H1 (cell line): ENCODE measurements at regions not wholly inside any gene's neighbourhood (a gene's known extent, or its start where the extent isn't known, plus 50 kb on each side); places are given as distances from the start of the nearest gene placed in this dataset.

Source experiments
- CTCF ChIA-PET: fragments of 300-600 bp; sonication (Branson Sonifier 250); formaldehyde crosslinking; loops from one replicate; lab custom pipeline; 2021; ENCODE audit not compliant: partially characterized antibody; lab: Charles Lee
- POLR2A ChIA-PET: fragments of 300-600 bp; sonication (Branson Sonifier 250); formaldehyde crosslinking; loops from one replicate; lab custom pipeline; 2021; ENCODE audit warnings: inconsistent platforms; ENCODE audit not compliant: partially characterized antibody; lab: Charles Lee
- DNase-seq, 2 experiments: peaks; one replicate each; pipeline versions ENCODE4 v3.0.0 to v3.0.0-alpha.2; 2010 to 2022; ENCODE audit warnings: low spot score in 2 of 2, low read depth in 1 of 2, mixed read lengths in 1 of 2
- FAIRE-seq: peaks from 2 replicates; lab custom pipeline; 2011; peaks lifted over from hg19 to GRCh38; lab: Jason Lieb, UNC
- H2AFZ ChIP-seq: 2 replicates; pipeline ENCODE4 v1.8.1; 2012; ENCODE audit warnings: low read length, inconsistent platforms
- H2AK5ac ChIP-seq: 2 replicates; pipeline ENCODE4 v1.6.1; 2013; ENCODE audit warnings: low read depth, low read length
- H2BK120ac ChIP-seq: replicated peaks from 2 replicates; pipeline ENCODE3; 2013; ENCODE audit warnings: low read depth, low read length, inconsistent platforms
- H2BK12ac ChIP-seq: 2 replicates; pipeline ENCODE4 v1.6.1; 2013; ENCODE audit warnings: low read depth, low read length
- H2BK15ac ChIP-seq: 2 replicates; pipeline ENCODE4 v1.6.1; 2013; ENCODE audit warnings: low read length
- H2BK20ac ChIP-seq: 2 replicates; pipeline ENCODE4 v1.6.1; 2013; ENCODE audit warnings: low read length
- H2BK5ac ChIP-seq: 2 replicates; pipeline ENCODE4 v1.6.1; 2013; ENCODE audit warnings: low read depth, low read length
- H3K14ac ChIP-seq: 2 replicates; pipeline ENCODE4 v1.6.1; 2013; ENCODE audit warnings: inconsistent platforms; ENCODE audit not compliant: insufficient read length
- H3K18ac ChIP-seq: 2 replicates; pipeline ENCODE4 v1.6.1; 2013; ENCODE audit warnings: low read length; ENCODE audit errors: extremely low read depth
- H3K23ac ChIP-seq: 2 replicates; pipeline ENCODE4 v1.6.1; 2013; ENCODE audit warnings: inconsistent platforms; ENCODE audit not compliant: insufficient read length
- H3K23me2 ChIP-seq: 2 replicates; pipeline ENCODE4 v1.6.1; 2013; ENCODE audit warnings: low read depth, low read length
- H3K27ac ChIP-seq: 2 replicates; pipeline ENCODE4 v1.6.1; 2011; ENCODE audit warnings: low read depth, low read length, inconsistent platforms
- H3K27me3 ChIP-seq, 4 experiments: replicated peaks in 1 of 4; 1 replicate in 1 of 4; 2 replicates in 3 of 4; pipeline versions ENCODE4 v1.6.1 to v1.8.1; 2011 to 2013; ENCODE audit warnings: low read length in 3 of 4, mild to moderate bottlenecking in 3 of 4, inconsistent platforms in 2 of 4, mixed read lengths in 2 of 4, moderate library complexity in 1 of 4; ENCODE audit not compliant: control insufficient read depth in 3 of 4, insufficient read depth in 3 of 4; ENCODE audit errors: extremely low read depth in 1 of 4
- H3K36me3 ChIP-seq, 4 experiments: 2 replicates each; pipeline versions ENCODE4 v1.6.1 to v1.8.1; 2011 to 2013; ENCODE audit warnings: mild to moderate bottlenecking in 4 of 4, low read length in 3 of 4, moderate library complexity in 2 of 4, control low read depth in 1 of 4, inconsistent platforms in 1 of 4; ENCODE audit not compliant: insufficient read depth in 4 of 4, control insufficient read depth in 2 of 4
- H3K4ac ChIP-seq: replicated peaks from 2 replicates; pipeline ENCODE3; 2013; ENCODE audit warnings: low read length, low read depth, mixed read lengths, inconsistent platforms; ENCODE audit not compliant: insufficient read length
- H3K4me1 ChIP-seq, 4 experiments: replicated peaks in 1 of 4; 1 replicate in 1 of 4; 2 replicates in 3 of 4; pipeline versions ENCODE4 v1.6.1 to v1.8.1; 2011 to 2013; ENCODE audit warnings: low read length in 3 of 4, inconsistent platforms in 2 of 4, mixed read lengths in 1 of 4; ENCODE audit not compliant: insufficient read depth in 4 of 4, control insufficient read depth in 3 of 4
- H3K4me2 ChIP-seq, 2 experiments: 2 replicates each; pipeline versions ENCODE4 v1.6.1 to v1.8.1; 2011 to 2013; ENCODE audit warnings: low read depth in 2 of 2, low read length in 2 of 2, control low read depth in 1 of 2, inconsistent platforms in 1 of 2, mild to moderate bottlenecking in 1 of 2; ENCODE audit not compliant: insufficient read depth in 1 of 2
- H3K4me3 ChIP-seq, 4 experiments: fragments of 200-600, 300-600 bp in 1 of 4; sonication (generic), shearing (Covaris generic), sonication (Bioruptor Twin) in 1 of 4; 2 replicates each; pipeline versions ENCODE4 v1.5.1 to v1.8.1; 2011 to 2016; ENCODE audit warnings: low read length in 4 of 4, low read depth in 3 of 4, control low read depth in 2 of 4, inconsistent platforms in 2 of 4, mild to moderate bottlenecking in 2 of 4, mixed read lengths in 1 of 4, moderate library complexity in 1 of 4; ENCODE audit not compliant: insufficient read depth in 2 of 4; ENCODE audit errors: extremely low read depth in 1 of 4
- H3K56ac ChIP-seq: replicated peaks from 2 replicates; pipeline ENCODE3; 2013; ENCODE audit warnings: low read depth, mild to moderate bottlenecking, mixed read lengths, low read length, inconsistent platforms; ENCODE audit not compliant: insufficient read length
- H3K79me1 ChIP-seq: 2 replicates; pipeline ENCODE4 v1.6.1; 2013; ENCODE audit warnings: low read depth, low read length, control low read depth
- H3K79me2 ChIP-seq, 2 experiments: 2 replicates each; pipeline versions ENCODE4 v1.6.1 to v1.8.1; 2012 to 2013; ENCODE audit warnings: low read length in 2 of 2, mild to moderate bottlenecking in 2 of 2, inconsistent platforms in 1 of 2; ENCODE audit not compliant: insufficient read depth in 2 of 2, control insufficient read depth in 1 of 2
- H3K9ac ChIP-seq, 4 experiments: replicated peaks in 1 of 4; 1 replicate in 1 of 4; 2 replicates in 3 of 4; pipeline versions ENCODE4 v1.6.1 to v1.8.1; 2011 to 2013; ENCODE audit warnings: low read depth in 3 of 4, low read length in 3 of 4, control low read depth in 2 of 4, mild to moderate bottlenecking in 2 of 4, moderate library complexity in 2 of 4, inconsistent platforms in 1 of 4; ENCODE audit errors: extremely low read depth in 1 of 4
- H3K9me3 ChIP-seq, 2 experiments: 2 replicates each; pipeline versions ENCODE4 v1.6.1 to v1.8.1; 2012 to 2013; ENCODE audit warnings: mild to moderate bottlenecking in 2 of 2, moderate library complexity in 2 of 2, control low read depth in 1 of 2, inconsistent platforms in 1 of 2, low read depth in 1 of 2, low read length in 1 of 2, mixed read lengths in 1 of 2; ENCODE audit not compliant: insufficient read depth in 2 of 2
- H4K20me1 ChIP-seq, 2 experiments: replicated peaks in 1 of 2; 2 replicates each; pipeline versions ENCODE3 to v1.8.1; 2011 to 2013; ENCODE audit warnings: inconsistent platforms in 2 of 2, low read length in 2 of 2, mild to moderate bottlenecking in 1 of 2; ENCODE audit not compliant: insufficient read depth in 2 of 2, control insufficient read depth in 1 of 2
- H4K5ac ChIP-seq: 2 replicates; pipeline ENCODE4 v1.6.1; 2013; ENCODE audit warnings: low read length, low read depth, mixed read lengths, inconsistent platforms; ENCODE audit not compliant: insufficient read length
- H4K8ac ChIP-seq: 2 replicates; pipeline ENCODE4 v1.8.0; 2013; ENCODE audit warnings: mild to moderate bottlenecking, moderate library complexity, low read length, inconsistent platforms; ENCODE audit not compliant: insufficient read depth; ENCODE audit errors: extremely low read depth
- H4K91ac ChIP-seq: replicated peaks from 2 replicates; pipeline ENCODE3; 2013; ENCODE audit warnings: low read length, mixed read lengths, inconsistent platforms; ENCODE audit not compliant: insufficient read length
- CBX8 ChIP-seq: fragments of 300-800, 300-1000 bp; sonication (generic); IDR thresholded peaks from 2 replicates; pipeline ENCODE4 v1.7.1; 2016; ENCODE audit warnings: low read depth, low read length, borderline replicate concordance
- RFX5 ChIP-seq: IDR thresholded peaks from 2 replicates; pipeline ENCODE4 v1.6.1; 2011; ENCODE audit warnings: low read depth, low read length, improper control_type of control experiment, borderline replicate concordance
- SP1 ChIP-seq: IDR thresholded peaks from 2 replicates; pipeline ENCODE4 v1.6.1; 2011; ENCODE audit warnings: low read depth, low read length
- YY1 ChIP-seq: IDR thresholded peaks from 2 replicates; pipeline ENCODE4 v1.6.1; 2011; ENCODE audit warnings: low read depth, mild to moderate bottlenecking, low read length
- WGBS, 2 experiments: shearing (Covaris generic) in 1 of 2; methylation state at CpG; one replicate each; pipeline versions ENCODE4 v1.1.6 to v1.1.7; 2013 to 2015; ENCODE audit warnings: low lambda C conversion rate in 2 of 2, mixed read lengths in 2 of 2, inconsistent platforms in 1 of 2, low coverage in 1 of 2, missing lambda C conversion rate in 1 of 2; ENCODE audit not compliant: insufficient replicate concordance in 2 of 2, insufficient coverage in 1 of 2, insufficient read length in 1 of 2; ENCODE audit errors: extremely low coverage in 1 of 2, missing lambda C conversion rate in 1 of 2; 5-methylcytosine and 5-hydroxymethylcytosine counted together

GRCh38 chr3:64437131-64437530, 211.9 kb upstream of the PRICKLE2 start:
- H3K4me1 ChIP-seq, result peaks cover 0 to 9% (median 7%) of the 10 kb centered on the region in 4 experiments; a peak in 6 of 7 replicates
- no peak overlapping the region for H2BK5ac ChIP-seq
- no peak overlapping the region for H2AK5ac ChIP-seq
- POLR2A ChIA-PET, result no interaction called here
- H3K4ac ChIP-seq, result no peak overlapping the region
- H3K9ac ChIP-seq, result no peak overlapping the region
- WGBS, 2 experiments, result 93% methylated on average over 5 of the region's 5 CpGs; no CpG with 5 or more reads in 1 of the 2 experiments
- H3K9me3 ChIP-seq, result peaks cover 3 to 7% of the 10 kb centered on the region in 2 experiments; a peak in 2 of 4 replicates
- H3K23ac ChIP-seq, result no peak overlapping the region
- H3K27me3 ChIP-seq, result no peaks in the 10 kb centered on the region
- H4K8ac ChIP-seq, result no peak overlapping the region
- H3K27ac ChIP-seq, result no peak overlapping the region
- H4K91ac ChIP-seq, result no peak overlapping the region
- H4K20me1 ChIP-seq, result no peaks in the 10 kb centered on the region
- H2AFZ ChIP-seq, result no peak overlapping the region
- no peak for FAIRE-seq
- no peak overlapping the region for H4K5ac ChIP-seq
- no peak overlapping the region for H2BK12ac ChIP-seq
- H3K4me3 ChIP-seq, result no peak overlapping the region
- no peaks in the 10 kb centered on the region for H3K79me2 ChIP-seq
- no peak overlapping the region for H3K4me2 ChIP-seq
- TF ChIP-seq SP1 (no peak), YY1 (no peak), RFX5 (no peak), CBX8 (no peak)
- TF ChIP-seq, all 59 proteins: peak for 0
- H3K23me2 ChIP-seq, result no peaks in the 10 kb centered on the region
- no peak for DNase-seq
- H3K14ac ChIP-seq, result no peak overlapping the region
- H3K79me1 ChIP-seq, result no peaks in the 10 kb centered on the region
- H3K18ac ChIP-seq, result no peak overlapping the region
- H3K36me3 ChIP-seq, result no peaks in the 10 kb centered on the region
- no peak overlapping the region for H2BK120ac ChIP-seq
- CTCF ChIA-PET, result interaction anchor here (1.4 to 1.5 kb wide), 2 partner anchors 9 to 32 kb away, joined by 3 to 4 read pairs; no protein-coding TSS in a partner anchor
- no peak overlapping the region for H3K56ac ChIP-seq
- no peak overlapping the region for H2BK15ac ChIP-seq
- H2BK20ac ChIP-seq, result no peak overlapping the region
